ENCODE measurements at regions not wholly inside any gene's neighbourhood (a gene's known extent, or its start where the extent isn't known, plus 50 kb on each side); places are given as distances from the start of the nearest gene placed in this dataset.

DNA sequence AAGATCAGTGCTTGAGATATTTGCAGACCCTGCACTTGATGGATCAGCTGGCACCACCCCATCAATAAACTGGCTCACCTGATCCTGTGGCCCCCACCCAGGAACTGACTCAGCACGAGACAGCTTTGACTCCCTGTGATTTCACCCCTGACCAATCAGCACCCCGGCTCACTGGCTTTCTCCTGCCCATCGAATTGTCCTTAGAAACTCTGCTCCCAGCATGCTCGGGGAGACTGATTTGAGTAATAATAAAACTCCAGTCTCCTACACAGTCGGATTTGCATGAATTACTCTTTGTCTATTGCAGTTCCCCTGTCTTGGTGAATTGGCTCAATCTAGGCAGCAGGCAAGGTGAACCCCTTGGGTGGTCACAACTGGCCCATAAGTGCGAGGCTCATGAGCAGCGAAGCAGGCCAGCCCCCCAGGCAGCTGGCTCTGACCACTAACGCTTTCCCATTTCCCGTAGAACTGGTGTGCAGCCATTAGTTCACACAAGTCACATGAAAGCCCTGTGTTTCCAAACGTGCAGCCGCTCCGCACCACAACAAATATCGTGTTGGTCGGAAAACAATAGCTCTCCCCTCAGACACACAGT, 79.6 kb downstream of the RSPH3 start:
- no peak overlapping the region for H3K4me3 ChIP-seq (ENCODE audit: low read depth, low read length)
- TF ChIP-seq, protein P1, sequence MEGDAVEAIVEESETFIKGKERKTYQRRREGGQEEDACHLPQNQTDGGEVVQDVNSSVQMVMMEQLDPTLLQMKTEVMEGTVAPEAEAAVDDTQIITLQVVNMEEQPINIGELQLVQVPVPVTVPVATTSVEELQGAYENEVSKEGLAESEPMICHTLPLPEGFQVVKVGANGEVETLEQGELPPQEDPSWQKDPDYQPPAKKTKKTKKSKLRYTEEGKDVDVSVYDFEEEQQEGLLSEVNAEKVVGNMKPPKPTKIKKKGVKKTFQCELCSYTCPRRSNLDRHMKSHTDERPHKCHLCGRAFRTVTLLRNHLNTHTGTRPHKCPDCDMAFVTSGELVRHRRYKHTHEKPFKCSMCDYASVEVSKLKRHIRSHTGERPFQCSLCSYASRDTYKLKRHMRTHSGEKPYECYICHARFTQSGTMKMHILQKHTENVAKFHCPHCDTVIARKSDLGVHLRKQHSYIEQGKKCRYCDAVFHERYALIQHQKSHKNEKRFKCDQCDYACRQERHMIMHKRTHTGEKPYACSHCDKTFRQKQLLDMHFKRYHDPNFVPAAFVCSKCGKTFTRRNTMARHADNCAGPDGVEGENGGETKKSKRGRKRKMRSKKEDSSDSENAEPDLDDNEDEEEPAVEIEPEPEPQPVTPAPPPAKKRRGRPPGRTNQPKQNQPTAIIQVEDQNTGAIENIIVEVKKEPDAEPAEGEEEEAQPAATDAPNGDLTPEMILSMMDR (IDR thresholded peaks at IDR 0.05; ENCODE audit: insufficient read depth, low read depth, low read length, missing control alignments): no peak
- DNase-seq (ENCODE audit: low read depth): no peak

GRCh38 chr6:158919865-158920264, 80.1 kb downstream of the RSPH3 start:
- DNase-seq (ENCODE audit: low read depth): no peak
- TF ChIP-seq, protein P1 (IDR thresholded peaks at IDR 0.05; ENCODE audit: insufficient read depth, low read depth, low read length, missing control alignments): no peak
- no peak overlapping the region for H3K4me3 ChIP-seq (ENCODE audit: low read depth, low read length)

DNA sequence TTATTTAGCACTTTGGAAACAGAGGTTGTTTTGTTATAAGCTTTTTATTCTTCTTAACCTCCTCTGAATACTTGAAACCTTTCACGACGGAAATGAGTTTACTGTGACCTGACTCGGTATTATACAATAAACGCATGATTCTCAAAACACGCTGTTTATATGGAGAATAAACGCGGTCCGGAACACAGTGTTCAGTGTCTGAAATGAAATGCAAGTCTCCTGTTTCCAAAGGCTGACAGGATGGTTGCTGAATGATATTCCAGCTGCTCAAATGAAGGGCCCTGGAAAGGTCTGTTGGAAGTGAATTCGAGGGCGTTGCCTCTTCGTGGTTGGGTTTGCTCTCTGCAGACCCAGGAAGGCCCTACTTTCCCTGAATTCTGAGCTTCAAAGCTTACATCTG, 83.4 kb downstream of the RSPH3 start:
- no peak overlapping the region for H3K4me3 ChIP-seq (ENCODE audit: low read depth, low read length)
- TF ChIP-seq, protein P1 (IDR thresholded peaks at IDR 0.05; ENCODE audit: insufficient read depth, low read depth, low read length, missing control alignments): no peak
- no peak for DNase-seq (ENCODE audit: low read depth)

DNA sequence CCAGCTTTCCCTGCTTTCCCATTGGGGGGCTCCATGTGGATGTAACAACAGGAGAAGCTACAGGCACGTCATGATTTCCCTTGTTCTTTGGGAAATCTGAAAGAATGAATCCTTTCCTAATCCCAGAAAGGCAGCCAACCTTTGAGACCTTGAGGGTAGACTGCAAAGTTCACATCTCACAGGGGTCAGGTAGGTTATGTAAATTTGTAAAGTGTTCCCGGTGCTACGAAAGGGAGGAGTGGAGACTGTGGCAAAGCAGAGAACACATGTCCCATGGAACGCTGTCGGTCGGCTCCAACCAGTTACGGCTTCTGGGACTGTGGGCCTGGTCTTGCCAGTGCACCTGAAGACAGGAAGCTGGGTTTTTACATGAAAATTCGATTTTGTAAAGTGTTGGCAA, 85.1 kb downstream of the RSPH3 start:
- TF ChIP-seq, protein P1 (IDR thresholded peaks at IDR 0.05; ENCODE audit: insufficient read depth, low read depth, low read length, missing control alignments): no peak

GRCh38 chr6:158913580-158913979, 86.4 kb downstream of the RSPH3 start:
- no peak for DNase-seq (ENCODE audit: low read depth)
- no peak overlapping the region for H3K4me3 ChIP-seq (ENCODE audit: low read depth, low read length)
- TF ChIP-seq, protein P1 (IDR thresholded peaks at IDR 0.05; ENCODE audit: insufficient read depth, low read depth, low read length, missing control alignments): no peak

More for the DNA sequence above, 85.1 kb downstream of the RSPH3 start:
- H3K4me3 ChIP-seq (ENCODE audit: low read depth, low read length): no peak overlapping the region
- no peak for DNase-seq (ENCODE audit: low read depth)

DNA sequence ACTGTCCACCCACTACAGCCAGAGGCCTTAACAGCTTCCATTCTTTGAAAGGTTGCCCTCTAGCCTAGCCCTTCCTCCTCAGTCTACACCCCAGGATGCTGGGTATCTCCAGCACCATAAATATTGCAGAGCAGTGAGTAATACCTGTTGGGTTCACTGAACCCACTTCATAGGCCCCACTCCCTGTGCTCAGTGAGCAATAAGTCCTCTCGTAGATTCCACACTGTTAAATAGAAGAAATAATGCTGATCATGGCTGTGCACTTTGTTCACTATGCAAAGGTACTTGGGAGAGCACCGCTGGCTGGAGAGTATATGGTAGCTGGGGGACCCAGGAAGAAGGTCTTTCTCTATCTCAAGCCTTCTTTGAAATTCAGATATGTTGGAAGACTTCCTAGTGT, 87.3 kb downstream of the RSPH3 start:
- TF ChIP-seq, protein P1 (IDR thresholded peaks at IDR 0.05; ENCODE audit: insufficient read depth, low read depth, low read length, missing control alignments): no peak
- no peak overlapping the region for H3K4me3 ChIP-seq (ENCODE audit: low read depth, low read length)
- DNase-seq (ENCODE audit: low read depth): no peak

All from GM12865 (cell line).